ENCODE measurements at regions not wholly inside any gene's neighbourhood (a gene's known extent, or its start where the extent isn't known, plus 50 kb on each side); places are given as distances from the start of the nearest gene placed in this dataset.

DNA sequence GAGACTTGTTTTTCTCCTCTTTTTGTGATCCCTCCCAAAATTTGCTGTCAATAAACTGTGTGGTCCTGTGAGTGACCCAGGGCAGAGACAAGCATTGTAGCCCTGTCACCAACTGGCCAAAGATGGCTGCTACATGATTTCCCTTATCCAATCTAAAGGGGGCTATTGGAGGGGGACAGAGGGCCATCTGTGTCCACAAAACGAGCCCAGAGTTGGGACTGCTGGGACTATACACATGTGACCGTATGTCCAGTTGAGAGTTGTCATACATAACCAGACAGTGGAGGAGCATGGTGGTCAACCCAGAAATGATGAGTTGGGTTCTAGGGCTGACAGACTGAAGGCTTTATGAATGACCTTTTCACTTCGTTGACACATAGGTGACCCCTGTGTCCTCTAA lies 55.3 kb upstream of the SDK1 start:
- no peak for TF ChIP-seq POLR2A (IDR thresholded peaks at IDR 0.05)
- no peak for TF ChIP-seq CTCF (IDR thresholded peaks at IDR 0.05)
